ENCODE measurements at regions not wholly inside any gene's neighbourhood (a gene's known extent, or its start where the extent isn't known, plus 50 kb on each side); places are given as distances from the start of the nearest gene placed in this dataset.

DNA sequence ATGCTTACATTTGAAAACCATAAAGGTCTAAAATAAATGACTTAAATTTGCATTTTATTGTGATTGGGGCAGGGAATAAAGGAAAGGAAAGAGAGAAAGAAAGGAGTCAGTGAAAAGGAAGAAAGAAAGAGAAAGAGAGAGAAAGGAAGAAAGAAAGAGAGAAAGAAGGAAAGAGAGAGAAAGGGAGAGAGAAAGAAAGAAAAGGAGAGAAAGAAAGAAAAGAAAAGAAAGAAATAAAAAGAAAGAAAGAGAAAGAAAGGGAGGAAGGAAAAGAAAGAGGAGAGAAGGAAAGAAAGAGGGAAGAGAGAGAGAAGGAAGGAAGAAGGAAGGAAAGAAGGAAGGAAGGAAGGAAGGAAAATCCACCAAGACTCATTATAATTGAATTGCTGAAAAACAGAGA lies 222.8 kb downstream of the RMST start:
- H3K27me3 ChIP-seq (ENCODE audit: low read depth, low read length) = no peaks in the 10 kb centered on the region
- H4K20me1 ChIP-seq (ENCODE audit: insufficient read depth, low read length) = no peaks in the 10 kb centered on the region
- H3K79me2 ChIP-seq (ENCODE audit: low read length) = no peaks in the 10 kb centered on the region
- H3K4me3 ChIP-seq (ENCODE audit: low read length) = no peak overlapping the region
- no peaks in the 10 kb centered on the region for H3K4me1 ChIP-seq (ENCODE audit: low read length)
- H3K4me2 ChIP-seq (ENCODE audit: low read length) = no peak overlapping the region
- H3K36me3 ChIP-seq (replicated peaks; ENCODE audit: low read depth, low read length) = no peaks in the 10 kb centered on the region
- TF ChIP-seq, protein P1, sequence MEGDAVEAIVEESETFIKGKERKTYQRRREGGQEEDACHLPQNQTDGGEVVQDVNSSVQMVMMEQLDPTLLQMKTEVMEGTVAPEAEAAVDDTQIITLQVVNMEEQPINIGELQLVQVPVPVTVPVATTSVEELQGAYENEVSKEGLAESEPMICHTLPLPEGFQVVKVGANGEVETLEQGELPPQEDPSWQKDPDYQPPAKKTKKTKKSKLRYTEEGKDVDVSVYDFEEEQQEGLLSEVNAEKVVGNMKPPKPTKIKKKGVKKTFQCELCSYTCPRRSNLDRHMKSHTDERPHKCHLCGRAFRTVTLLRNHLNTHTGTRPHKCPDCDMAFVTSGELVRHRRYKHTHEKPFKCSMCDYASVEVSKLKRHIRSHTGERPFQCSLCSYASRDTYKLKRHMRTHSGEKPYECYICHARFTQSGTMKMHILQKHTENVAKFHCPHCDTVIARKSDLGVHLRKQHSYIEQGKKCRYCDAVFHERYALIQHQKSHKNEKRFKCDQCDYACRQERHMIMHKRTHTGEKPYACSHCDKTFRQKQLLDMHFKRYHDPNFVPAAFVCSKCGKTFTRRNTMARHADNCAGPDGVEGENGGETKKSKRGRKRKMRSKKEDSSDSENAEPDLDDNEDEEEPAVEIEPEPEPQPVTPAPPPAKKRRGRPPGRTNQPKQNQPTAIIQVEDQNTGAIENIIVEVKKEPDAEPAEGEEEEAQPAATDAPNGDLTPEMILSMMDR (IDR thresholded peaks at IDR 0.05; ENCODE audit: low read depth, low read length) = no peak
- TF ChIP-seq EZH2phosphoT487 (IDR thresholded peaks at IDR 0.05; ENCODE audit: low read depth) = no peak
- no peak overlapping the region for H3K27ac ChIP-seq (ENCODE audit: low read length)
- H3K9me3 ChIP-seq (ENCODE audit: insufficient read depth, low read length) = no peaks in the 10 kb centered on the region
- no peak overlapping the region for H2AFZ ChIP-seq (ENCODE audit: low read depth, low read length)
- no peak overlapping the region for H3K9ac ChIP-seq (ENCODE audit: low read length)

DNA sequence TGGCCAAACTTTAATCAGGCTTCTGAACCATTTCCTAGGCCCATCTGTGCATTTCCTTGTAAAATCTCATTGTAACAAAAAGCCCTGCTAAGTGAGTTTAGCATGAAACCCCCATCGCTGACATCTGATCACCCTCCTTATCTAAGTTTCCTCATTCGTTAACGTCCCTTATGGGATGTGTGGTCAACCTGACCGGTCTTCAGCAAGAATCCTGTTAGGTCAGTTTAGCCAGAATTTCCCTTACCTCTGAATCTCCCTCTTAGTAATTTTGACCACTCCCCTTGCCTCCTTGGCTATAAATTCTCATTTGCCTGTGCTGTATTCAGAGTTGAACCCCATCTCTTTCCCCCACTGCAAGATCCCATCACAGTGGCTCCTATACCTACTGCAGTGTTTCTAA lies 239.3 kb downstream of the RMST start:
- no peaks in the 10 kb centered on the region for H4K20me1 ChIP-seq (ENCODE audit: insufficient read depth, low read length)
- no peaks in the 10 kb centered on the region for H3K9me3 ChIP-seq (ENCODE audit: insufficient read depth, low read length)
- H3K27ac ChIP-seq (ENCODE audit: low read length) = no peak overlapping the region
- H2AFZ ChIP-seq (ENCODE audit: low read depth, low read length) = no peak overlapping the region
- TF ChIP-seq, protein P1 (IDR thresholded peaks at IDR 0.05; ENCODE audit: low read depth, low read length) = no peak
- TF ChIP-seq EZH2phosphoT487 (IDR thresholded peaks at IDR 0.05; ENCODE audit: low read depth) = no peak
- H3K4me1 ChIP-seq (ENCODE audit: low read length) = no peaks in the 10 kb centered on the region
- H3K9ac ChIP-seq (ENCODE audit: low read length) = no peak overlapping the region
- H3K27me3 ChIP-seq (ENCODE audit: low read depth, low read length) = no peaks in the 10 kb centered on the region
- no peaks in the 10 kb centered on the region for H3K79me2 ChIP-seq (ENCODE audit: low read length)
- no peak overlapping the region for H3K4me2 ChIP-seq (ENCODE audit: low read length)
- no peaks in the 10 kb centered on the region for H3K36me3 ChIP-seq (replicated peaks; ENCODE audit: low read depth, low read length)
- no peak overlapping the region for H3K4me3 ChIP-seq (ENCODE audit: low read length)

DNA sequence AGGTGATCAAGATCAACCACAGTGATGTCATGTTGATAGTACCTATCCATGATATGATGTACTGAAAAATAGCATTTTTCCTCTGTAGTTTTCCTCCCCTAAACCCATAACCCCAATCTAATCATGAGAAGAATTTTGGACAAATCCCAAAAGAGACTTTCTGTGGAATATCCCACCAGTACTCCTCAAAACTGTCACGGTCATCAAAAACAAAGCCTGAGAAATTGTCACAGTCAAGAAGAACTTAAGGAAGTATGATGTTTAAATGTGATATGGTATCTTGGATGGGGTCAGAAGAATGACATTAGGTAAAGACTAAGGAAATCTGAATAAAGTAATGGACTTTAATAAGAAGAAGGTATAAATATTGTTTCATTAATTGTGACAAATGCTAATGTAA lies 248.8 kb downstream of the RMST start:
- no peaks in the 10 kb centered on the region for H3K9me3 ChIP-seq (ENCODE audit: insufficient read depth, low read length)
- H3K9ac ChIP-seq (ENCODE audit: low read length) = no peak overlapping the region
- no peak overlapping the region for H3K4me2 ChIP-seq (ENCODE audit: low read length)
- no peaks in the 10 kb centered on the region for H4K20me1 ChIP-seq (ENCODE audit: insufficient read depth, low read length)
- no peaks in the 10 kb centered on the region for H3K36me3 ChIP-seq (replicated peaks; ENCODE audit: low read depth, low read length)
- no peaks in the 10 kb centered on the region for H3K27me3 ChIP-seq (ENCODE audit: low read depth, low read length)
- no peaks in the 10 kb centered on the region for H3K4me1 ChIP-seq (ENCODE audit: low read length)
- no peak overlapping the region for H2AFZ ChIP-seq (ENCODE audit: low read depth, low read length)
- no peak overlapping the region for H3K27ac ChIP-seq (ENCODE audit: low read length)
- no peak for TF ChIP-seq EZH2phosphoT487 (IDR thresholded peaks at IDR 0.05; ENCODE audit: low read depth)
- TF ChIP-seq, protein P1 (IDR thresholded peaks at IDR 0.05; ENCODE audit: low read depth, low read length) = no peak
- no peak overlapping the region for H3K4me3 ChIP-seq (ENCODE audit: low read length)
- no peaks in the 10 kb centered on the region for H3K79me2 ChIP-seq (ENCODE audit: low read length)

DNA sequence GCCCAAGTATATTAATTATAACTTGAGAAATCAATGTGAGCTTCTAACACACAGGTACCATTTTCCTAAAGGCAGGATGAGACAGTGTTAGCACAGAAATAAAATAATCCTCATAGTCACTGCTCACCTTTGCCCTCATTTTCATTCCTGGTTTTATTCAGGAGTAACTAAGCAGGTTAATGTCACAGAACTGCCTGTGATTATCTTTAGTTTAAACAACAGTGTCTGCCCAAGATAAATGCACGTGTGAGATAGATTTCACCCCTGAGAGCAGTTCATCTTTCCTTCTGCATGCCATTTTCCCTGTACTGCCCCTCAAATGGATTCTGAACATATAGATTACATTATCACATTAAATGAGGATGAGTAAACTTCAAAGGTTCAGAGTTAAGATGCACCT lies 250.7 kb downstream of the RMST start:
- no peak overlapping the region for H3K9ac ChIP-seq (ENCODE audit: low read length)
- H3K27ac ChIP-seq (ENCODE audit: low read length) = no peak overlapping the region
- H2AFZ ChIP-seq (ENCODE audit: low read depth, low read length) = no peak overlapping the region
- H3K4me2 ChIP-seq (ENCODE audit: low read length) = no peak overlapping the region
- H3K9me3 ChIP-seq (ENCODE audit: insufficient read depth, low read length) = no peaks in the 10 kb centered on the region
- TF ChIP-seq, protein P1 (IDR thresholded peaks at IDR 0.05; ENCODE audit: low read depth, low read length) = no peak
- no peak for TF ChIP-seq EZH2phosphoT487 (IDR thresholded peaks at IDR 0.05; ENCODE audit: low read depth)
- H4K20me1 ChIP-seq (ENCODE audit: insufficient read depth, low read length) = no peaks in the 10 kb centered on the region
- no peaks in the 10 kb centered on the region for H3K4me1 ChIP-seq (ENCODE audit: low read length)
- H3K4me3 ChIP-seq (ENCODE audit: low read length) = no peak overlapping the region
- H3K79me2 ChIP-seq (ENCODE audit: low read length) = no peaks in the 10 kb centered on the region
- no peaks in the 10 kb centered on the region for H3K27me3 ChIP-seq (ENCODE audit: low read depth, low read length)
- H3K36me3 ChIP-seq (replicated peaks; ENCODE audit: low read depth, low read length) = no peaks in the 10 kb centered on the region

Measured in OCI-LY3 (cell line).